Adrenal gland (tissue), 5 donors: ENCODE measurements at regions not wholly inside any gene's neighbourhood (a gene's known extent, or its start where the extent isn't known, plus 50 kb on each side); places are given as distances from the start of the nearest gene placed in this dataset.

ENCODE experiments used
- POLR2A ChIP-seq, 2 donors: fragments of 450-650 bp; IDR thresholded peaks; one replicate each; pipeline ENCODE4 v1.6.1; 2017; ENCODE audit warnings: antibody characterized with exemption in 2 of 2, mild to moderate bottlenecking in 2 of 2, moderate library complexity in 1 of 2
- TF ChIP-seq, protein P1 (sequence below), 6 experiments: fragments of 450-650 bp in 4 of 6; fragments of 200-600 bp in 2 of 6; sonication (generic) in 1 of 6; IDR thresholded peaks; 1 replicate in 5 of 6; 2 replicates in 1 of 6; pipeline versions ENCODE4 v1.5.1 to v1.8.0; 2016 to 2021; ENCODE audit warnings: antibody characterized with exemption in 6 of 6, mild to moderate bottlenecking in 2 of 6, moderate library complexity in 1 of 6
- donor health status: DM: no; HTN: no; CAD: no.

DNA sequence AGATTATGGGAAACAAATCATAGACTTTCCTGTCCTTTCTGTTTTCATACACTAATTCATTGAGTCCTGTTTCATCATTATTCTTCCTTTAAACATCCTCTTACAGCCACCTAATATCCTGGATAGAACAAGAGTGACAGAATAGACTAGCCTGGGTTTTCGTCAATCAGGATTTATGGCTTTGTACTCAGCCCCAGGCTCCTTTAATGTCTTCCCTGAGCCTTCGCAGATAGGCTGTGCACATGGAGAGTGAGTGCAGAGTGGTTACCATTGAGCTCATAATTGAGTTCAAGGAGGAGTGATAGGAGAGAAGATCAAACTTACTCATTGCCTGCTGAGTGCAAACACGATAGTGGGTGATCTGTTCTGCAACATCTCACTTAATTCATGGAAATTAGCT lies 304.9 kb downstream of the TDRD3 start:
- TF ChIP-seq, protein P1, sequence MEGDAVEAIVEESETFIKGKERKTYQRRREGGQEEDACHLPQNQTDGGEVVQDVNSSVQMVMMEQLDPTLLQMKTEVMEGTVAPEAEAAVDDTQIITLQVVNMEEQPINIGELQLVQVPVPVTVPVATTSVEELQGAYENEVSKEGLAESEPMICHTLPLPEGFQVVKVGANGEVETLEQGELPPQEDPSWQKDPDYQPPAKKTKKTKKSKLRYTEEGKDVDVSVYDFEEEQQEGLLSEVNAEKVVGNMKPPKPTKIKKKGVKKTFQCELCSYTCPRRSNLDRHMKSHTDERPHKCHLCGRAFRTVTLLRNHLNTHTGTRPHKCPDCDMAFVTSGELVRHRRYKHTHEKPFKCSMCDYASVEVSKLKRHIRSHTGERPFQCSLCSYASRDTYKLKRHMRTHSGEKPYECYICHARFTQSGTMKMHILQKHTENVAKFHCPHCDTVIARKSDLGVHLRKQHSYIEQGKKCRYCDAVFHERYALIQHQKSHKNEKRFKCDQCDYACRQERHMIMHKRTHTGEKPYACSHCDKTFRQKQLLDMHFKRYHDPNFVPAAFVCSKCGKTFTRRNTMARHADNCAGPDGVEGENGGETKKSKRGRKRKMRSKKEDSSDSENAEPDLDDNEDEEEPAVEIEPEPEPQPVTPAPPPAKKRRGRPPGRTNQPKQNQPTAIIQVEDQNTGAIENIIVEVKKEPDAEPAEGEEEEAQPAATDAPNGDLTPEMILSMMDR (IDR thresholded peaks at IDR 0.05) = no peak
- no peak for TF ChIP-seq POLR2A (IDR thresholded peaks at IDR 0.05)
